GM19351 (cell line): ENCODE measurements at regions not wholly inside any gene's neighbourhood (a gene's known extent, or its start where the extent isn't known, plus 50 kb on each side); places are given as distances from the start of the nearest gene placed in this dataset.
"Not testable (repeated sequence)": the region's sequence is repeated elsewhere in the genome, so short reads cannot be mapped to it uniquely, and the experiment has no call there.

Experiments used
- ATAC-seq: cut with Tn5 transposase; IDR thresholded peaks from one replicate; pipeline ENCODE4 v1.9.1; 2021; ENCODE audit warnings: mild to moderate bottlenecking, moderate library complexity; ENCODE audit not compliant: unreplicated experiment

DNA sequence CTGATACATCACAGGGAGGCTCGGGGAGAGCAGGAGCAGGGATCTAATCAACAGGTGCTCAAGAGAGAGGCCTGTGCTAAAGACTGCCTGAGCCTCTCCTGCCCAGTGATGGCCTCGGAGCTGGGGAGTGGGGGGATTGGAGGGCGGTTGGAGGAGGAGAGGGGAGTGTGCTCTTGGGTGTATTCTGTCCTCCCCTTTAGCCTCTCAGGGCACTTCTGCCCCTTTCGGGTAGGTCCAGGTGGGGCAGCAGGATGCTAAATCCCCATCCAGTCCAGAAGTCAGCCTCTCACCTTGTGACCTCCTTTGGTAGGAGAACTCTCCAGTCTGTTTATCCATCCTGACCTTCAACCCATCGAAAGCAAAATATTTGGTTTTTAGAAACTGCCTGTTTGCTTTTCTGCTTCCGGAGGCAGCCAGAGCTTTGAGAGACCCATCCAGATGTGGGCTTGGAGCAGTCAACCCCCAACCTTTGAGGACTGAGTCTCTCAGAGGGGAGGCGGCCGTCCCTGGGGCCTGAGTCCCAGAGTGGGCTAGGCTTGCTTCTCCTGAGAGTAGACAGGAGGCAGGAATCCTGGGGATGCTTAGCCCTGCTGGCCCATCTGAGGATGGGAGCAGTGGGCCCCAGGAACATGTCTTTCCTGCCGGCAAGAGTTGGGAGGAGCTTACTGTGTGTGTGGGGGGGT is 105.2 kb upstream of the SYT13 start:
- ATAC-seq: no peak

DNA sequence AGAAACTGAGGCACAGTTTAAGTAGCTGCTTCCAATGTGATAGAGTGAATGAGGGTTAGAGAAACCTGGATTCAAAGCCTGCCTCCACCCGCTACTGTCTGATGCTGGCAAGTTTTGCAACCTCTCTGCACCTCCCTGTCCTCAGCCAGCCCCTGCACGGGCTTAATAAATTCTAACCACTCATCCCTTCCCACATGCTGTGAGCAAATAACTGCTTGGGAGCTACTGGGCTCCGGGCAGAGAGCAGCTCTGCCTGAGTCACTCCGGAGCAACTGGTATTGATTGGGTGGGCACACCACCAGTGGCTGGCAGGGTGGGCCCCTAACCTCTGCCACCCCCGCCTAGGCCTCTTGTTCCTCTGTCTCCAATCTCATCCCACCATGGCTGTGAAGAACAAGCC is 104.3 kb upstream of the SYT13 start:
- ATAC-seq: no peak

DNA sequence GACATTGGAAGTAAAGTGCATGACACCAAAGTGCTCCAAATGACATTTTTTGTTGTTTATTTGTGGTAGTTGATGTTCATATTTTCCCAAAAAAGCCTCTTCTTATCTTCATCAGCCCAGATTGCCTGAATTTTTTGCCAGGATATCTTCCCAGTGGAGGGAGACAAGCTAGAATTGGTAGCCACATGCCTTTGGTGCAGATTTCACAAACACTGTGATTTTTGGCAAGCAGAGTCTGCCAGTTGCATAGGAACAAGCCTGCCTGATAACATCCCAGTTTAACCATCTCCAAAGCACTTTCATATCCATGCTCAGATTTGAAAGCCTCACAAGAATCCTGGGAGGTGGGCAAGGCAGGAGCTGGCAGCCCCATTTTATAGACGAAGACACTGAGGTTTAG is 102.3 kb upstream of the SYT13 start:
- no peak for ATAC-seq

DNA sequence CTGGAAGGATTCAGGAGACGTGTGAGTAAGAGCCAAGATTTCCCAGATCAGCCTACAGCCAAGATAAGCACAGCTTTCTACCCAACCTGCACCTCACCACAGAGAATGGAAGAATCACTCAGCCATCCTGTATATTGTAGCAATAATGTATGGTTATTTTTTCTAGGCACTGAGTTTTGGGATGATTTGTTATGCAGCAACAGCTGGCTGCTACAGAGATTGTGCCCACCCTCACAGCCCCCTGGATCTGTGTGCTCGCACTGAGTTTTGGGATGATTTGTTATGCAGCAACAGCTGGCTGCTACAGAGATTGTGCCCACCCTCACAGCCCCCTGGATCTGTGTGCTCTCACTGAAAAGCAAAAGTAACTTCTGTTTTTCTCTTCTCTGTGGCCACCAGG is 101.7 kb upstream of the SYT13 start:
- not testable (repeated sequence) for ATAC-seq

DNA sequence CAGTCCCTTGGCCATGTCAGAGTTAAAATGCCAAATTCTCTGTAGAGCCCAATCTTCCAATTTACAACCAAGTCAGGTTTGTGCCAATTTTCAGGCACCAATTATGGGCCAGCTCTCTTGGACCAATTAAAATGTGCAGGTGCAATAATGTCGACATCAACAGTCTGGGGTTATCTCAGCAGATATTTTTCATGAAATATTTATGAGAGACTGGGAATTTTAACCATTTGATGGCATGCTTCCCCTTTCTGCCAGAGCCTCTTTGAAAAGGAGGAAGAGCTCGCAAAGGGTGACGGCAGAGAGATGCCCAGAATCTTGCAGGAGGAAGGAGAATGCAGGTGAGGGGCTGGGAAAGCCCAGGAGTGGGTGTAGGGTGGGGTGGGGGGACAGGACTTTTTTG is 100.8 kb upstream of the SYT13 start:
- no peak for ATAC-seq

DNA sequence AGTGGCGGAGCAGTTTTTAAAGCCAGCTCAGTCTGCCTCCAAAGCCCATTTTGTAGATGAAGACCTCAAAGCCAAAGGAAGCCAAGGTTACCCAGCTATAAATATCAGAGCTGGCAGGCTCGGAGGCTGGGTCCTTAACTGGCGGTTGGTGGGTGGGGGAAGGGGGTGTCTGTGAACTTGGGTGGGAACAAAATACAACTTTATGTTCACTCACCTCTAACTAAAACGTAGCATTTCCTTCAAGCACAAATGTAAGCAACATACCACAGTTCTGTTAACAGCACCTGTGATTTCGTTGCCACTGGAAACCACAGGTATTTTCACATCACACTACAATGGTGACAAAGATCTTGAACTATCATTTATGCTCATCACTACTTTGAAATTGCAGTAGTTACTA is 99.7 kb upstream of the SYT13 start:
- ATAC-seq: no peak

DNA sequence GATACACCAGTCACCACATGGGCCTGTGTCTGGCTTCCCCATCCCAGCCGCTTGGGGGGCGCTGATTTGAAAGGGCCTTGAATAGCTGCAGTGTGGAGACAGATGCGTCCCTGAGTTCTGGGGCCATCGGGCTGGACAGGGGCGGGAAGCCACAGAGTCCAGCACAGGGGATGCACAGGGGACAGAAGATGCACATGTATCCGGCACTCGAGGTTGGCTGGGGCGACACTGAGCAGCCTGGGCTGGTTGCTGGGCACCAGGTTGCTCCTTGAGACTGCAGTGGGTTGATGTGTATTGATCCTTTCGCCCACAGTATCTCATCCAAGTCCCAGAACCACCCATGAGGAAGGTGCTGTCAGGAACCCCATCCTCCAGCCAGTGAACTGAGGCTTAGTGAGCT is 99.3 kb upstream of the SYT13 start:
- ATAC-seq: no peak

DNA sequence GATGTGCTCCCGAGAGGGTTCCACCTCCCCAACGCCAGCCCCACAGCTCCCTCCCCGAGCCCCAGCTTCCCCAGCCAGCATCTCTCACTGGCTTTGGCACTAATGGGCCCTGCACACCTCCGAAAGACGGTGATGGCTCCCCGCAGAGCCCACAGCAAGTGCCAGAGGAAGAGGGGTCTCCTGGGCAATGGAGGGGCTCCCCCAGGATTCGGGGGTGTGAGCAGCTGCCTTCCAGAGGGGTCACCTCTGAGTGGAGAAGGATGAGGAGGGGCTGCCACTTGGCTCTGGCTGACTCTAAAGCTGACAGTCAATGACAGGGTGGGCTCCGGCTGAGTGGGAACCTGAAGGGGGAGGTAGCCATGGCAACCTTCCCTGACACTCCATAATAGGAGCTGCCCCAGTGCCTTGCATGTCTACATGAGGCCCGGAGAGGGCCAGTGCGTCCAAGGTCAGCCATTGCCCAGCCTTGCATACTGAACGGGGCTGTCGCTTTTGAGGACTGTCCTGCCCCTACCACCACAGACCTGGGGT is 98.6 kb upstream of the SYT13 start:
- ATAC-seq: no peak

DNA sequence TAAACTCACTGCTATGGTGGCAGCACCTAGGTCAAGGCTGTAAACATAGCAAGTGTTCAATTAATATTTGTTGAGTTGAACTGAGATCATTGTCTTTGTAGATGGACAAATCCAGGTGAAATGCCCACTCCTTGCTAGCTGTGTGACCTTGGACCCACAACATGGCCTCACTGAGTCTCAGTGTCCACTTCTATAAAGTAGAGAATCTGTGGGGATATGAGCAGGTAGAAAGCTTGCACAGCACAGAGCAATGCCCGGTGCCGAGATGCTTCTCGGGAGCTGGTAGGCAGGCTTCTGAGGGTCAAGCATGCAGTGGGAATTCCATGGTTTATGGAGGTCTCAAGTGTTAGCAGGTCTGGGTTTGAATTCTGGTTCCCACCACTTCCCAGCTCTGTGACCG is 97.9 kb upstream of the SYT13 start:
- ATAC-seq: no peak

DNA sequence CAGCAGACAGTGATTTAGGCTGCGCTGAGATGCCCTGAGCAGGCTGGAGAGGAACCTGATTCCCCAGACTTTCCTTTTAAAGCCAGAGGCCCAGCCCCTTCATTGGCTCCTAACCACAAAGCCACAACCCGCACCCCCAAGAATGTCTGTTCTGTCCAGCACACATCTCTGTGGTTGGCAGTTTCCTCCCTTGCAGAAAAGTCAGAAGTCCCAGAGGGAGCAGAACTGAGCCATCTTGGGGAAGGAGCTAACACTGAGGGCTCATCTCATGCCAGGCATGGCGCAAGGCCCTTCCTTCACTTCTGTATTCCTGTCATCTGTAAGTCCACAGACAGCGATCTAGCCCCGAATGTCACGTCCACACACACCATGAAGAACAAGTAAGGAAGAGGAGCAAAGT is 97.1 kb upstream of the SYT13 start:
- no peak for ATAC-seq

DNA sequence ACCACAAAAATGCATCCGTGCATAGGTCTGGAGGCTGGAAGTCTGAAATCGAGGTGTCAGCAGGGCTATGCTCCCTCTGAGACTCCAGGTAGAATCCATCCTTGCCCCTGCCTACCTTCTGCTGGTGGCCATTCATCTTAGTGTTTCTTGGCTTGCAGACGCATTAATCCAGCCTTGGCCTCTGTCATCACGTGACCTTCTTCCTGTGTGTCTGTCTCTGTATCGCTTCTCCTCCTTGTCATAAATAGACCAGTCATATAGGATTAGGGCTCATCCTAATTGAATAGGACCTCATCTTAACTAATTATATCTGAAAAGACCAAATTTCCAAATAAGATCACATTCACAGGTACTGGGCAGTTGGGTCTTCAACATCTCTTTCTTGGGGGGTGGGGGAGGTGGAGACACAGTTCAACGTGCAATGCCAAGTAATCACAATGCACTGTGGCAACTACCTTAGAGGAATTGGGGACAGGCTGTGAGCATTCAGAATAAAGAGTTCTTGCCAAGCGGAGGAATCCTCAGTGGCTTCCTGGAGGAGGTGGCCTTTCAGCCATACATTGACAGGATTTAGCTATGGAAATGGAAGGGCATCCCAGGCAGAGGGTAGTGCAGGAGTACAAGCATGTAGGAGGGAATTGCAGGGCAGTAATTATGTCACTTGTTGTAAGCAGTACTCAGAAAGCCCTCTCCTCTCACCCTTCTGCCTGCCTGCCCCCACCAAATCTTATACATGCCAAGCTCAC is 96.2 kb upstream of the SYT13 start:
- no peak for ATAC-seq

DNA sequence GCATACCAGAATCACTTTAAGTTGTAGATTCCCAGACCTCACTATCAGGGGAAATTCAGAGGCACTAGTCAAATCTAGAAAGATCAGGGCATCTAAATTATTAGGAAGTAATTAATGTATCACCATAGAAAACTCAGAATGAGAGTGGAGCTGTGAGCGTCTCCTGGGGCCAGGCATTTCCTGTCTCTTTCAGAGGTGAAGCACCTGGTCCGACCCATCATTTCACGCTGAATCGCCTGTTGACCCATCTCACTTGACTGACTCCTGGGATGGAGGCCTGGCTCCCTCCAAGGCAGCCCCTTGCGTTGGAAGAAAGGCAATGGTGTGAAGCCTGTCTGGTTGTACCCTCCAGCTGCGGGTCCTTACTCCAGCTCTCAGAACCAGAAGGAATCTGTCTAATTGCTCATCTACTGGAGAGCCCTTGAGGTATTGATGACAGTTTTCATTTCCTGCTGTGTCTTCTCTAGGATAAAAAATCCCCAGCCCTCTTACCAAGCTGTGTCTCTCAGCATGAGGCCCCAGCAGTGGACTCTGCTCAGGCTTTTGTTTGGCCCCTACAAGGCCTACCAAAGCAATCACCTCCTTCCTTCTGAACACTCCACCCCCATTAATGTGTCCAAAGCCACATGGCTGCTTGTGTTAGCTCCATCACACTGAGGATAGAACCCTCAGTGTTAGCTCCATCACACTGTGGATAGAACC is 93.2 kb upstream of the SYT13 start:
- no peak for ATAC-seq

DNA sequence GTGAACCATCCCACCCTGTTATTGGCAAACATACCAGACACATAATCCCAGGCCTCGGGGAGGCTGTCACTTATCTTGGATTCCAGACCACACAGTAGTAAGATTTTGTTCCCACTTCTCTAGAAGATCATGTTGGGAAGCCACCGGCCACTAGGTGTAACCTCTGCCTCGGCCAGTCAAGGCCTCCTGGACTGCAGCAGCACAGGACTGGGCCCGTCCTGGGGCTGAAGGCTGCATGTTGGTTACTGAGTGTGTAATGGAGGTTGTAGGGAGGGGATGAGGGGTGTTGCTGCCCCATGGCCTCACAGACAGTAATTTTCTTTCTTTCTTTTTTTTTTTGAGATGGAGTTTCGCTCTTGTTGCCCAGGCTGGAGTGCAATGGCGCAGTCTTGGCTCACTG is 92.4 kb upstream of the SYT13 start:
- no peak for ATAC-seq

DNA sequence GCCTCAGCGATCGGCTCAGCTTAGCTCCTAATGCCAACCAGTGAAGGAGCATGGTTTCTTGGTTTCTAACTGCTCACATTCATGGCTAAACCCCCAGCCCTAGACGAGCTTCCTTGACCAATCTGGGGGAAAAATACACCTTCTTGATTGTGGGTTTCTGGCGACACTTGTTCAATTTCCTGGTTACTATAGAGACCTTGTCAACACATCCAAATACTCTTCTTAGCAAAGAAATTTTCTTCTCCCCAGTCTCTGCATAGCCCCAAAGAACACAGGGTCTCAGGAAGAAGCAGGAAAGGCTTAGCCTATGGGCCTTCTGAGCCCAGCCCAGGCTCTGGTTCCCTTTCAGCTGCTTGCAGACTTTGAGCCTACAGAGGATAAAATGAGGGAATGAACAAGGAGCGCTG is 88.5 kb upstream of the SYT13 start:
- ATAC-seq: no peak

DNA sequence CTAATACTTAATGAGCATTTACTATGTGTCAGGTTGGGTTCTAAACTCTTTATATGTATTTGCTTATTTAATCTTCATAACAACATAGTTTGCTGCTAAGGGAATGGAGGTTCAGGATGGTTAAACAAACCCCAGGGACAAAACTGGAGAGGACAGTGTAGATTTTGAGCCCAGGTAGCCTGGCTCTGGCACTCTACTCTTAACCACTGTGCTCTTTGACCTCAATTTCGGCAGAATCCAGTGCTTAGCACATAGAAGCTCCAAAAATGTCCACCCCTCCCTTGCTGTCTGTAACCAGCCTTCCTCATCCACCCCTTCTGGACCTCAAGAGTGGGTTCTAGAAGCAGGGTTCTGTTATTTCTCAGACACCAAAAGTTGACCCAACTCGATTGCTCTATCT is 88.0 kb upstream of the SYT13 start:
- no peak for ATAC-seq

DNA sequence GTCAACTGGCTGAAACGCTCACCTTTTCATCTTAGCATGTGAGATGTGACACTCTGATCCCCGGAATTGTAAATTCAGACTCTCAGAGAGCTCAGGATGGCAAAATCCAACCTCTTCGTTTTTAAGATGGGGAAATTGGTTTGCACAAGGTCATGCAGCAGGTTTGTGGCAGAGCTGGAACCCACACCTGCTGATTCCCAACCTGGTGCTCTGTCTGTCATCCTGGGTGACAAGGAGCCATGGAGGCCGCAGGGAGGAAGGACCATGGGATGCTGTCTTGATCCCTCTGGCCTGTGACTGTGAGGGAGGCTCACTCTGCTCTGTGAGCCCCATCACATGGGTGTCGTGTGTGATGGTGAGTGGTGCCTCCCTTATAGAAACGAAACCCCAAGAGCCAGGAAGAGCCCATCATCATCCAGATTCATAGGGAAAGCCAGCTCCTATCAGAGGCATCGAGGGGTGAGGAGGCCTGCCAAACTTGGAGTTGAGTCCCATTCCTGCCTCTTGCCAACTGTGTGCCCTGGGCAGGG is 87.4 kb upstream of the SYT13 start:
- ATAC-seq: no peak

DNA sequence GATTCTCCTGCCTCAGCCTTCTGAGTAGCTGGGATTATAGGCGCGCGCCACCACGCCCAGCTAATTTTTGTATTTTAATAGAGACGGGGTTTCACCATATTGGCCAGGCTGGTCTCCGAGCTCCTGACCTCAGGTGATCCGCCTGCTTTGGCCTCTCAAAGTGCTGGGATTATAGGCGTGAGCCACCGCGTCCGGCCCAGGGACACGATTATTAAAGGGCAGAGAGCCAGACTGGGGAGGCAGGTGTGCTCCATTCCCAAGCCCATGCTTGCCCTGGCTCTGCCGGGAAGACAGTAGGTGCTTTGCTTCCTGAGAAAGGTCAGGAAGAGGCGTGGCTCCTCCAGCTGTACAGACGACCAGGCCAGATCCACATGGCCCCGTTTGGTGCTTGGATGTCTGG is 86.3 kb upstream of the SYT13 start:
- not testable (repeated sequence) for ATAC-seq

DNA sequence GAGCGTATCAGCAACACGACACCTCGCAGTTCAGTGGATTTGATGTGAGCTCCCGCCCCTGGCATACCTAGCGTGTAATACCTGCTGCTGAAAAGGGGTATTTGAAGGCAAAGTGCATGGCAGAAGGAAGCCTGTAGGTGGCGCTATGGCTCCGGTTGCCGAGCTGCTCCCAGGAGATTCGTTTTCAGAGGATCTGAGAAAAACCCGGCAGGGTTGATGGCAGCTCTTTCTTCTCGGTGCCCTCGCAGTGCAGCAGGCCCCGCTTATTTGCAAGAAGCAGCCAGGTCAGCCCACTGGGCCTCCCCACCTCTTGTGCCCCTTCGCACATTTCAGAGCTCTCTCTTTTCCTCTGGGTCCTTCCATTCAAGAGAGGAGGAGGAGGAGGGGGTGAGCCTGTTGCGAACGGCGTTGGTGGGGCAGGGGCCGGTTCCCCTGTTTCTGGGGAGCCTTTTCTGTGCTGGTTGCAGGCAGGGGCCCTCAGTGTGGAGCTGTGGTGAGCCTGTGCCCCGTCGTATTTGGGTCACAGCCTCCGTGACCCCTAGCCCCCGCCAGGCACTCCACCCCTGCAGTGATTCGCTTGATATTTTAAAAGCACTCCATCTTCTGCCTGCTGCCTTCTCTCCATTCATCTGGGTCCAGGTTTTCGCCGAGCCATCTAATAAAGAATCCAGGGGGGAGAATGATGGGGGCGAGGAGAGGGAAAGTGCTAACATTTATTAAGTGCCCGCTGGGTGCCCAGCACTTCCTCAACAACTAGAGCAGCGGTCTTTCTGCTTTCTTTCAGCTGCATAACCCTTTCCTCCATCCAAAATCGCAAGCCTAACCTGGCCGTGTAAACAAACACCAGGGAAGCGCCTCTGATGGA is 85.3 kb upstream of the SYT13 start:
- ATAC-seq: no peak

DNA sequence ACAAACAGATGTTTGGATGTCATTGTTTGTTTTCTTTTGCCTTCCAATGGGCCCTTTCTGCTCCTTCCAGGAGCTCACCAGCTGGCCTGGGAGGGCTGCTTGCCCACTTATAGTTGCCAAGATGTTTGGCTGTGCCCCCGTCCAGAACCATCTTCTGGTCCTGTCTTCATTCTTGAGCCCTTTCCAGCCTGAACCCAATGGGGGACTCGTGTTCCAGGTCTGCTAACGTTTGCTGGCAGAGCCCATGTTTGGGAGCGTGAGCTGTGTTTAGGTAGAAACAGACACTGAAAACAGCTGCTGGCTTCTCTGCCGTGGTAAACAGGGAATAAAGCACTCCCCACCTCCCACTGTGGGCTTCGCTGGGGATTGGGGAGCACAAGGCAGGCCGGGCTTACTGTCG is 83.2 kb upstream of the SYT13 start:
- no peak for ATAC-seq

DNA sequence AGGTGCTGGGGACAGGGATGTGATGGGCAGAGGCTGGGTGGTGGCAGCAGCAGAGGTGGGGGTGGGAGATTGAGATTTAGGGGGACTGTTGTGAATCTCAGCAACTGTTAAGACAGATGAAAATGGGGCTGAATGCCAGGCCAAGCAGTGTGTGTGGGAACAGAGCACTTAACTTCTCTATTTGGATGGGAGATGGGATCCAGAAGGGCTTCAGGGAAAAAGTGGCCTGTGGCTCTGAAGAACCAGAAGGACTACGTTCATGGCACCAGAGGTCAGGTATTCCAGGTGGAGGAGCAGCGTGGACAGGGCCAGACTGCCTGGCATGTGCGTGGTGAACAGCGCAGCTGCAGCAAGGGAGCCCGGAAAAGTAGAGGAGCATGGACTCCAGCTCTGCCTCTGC is 82.6 kb upstream of the SYT13 start:
- no peak for ATAC-seq
